ENCODE measurements at regions not wholly inside any gene's neighbourhood (a gene's known extent, or its start where the extent isn't known, plus 50 kb on each side); places are given as distances from the start of the nearest gene placed in this dataset.

GRCh38 chr2:35931626-35932025 is 424.0 kb upstream of the CRIM1 start:
- no peaks in the 10 kb centered on the region for H3K4me1 Mint-ChIP-seq (ENCODE audit: low read depth)
- no peak overlapping the region for H3K4me3 Mint-ChIP-seq (ENCODE audit: low read depth)
- no peaks in the 10 kb centered on the region for H3K9me3 Mint-ChIP-seq (ENCODE audit: low read depth)
- H3K36me3 Mint-ChIP-seq (ENCODE audit: insufficient read depth), result no peaks in the 10 kb centered on the region
- no peak for TF ChIP-seq CTCF (IDR thresholded peaks at IDR 0.05; ENCODE audit: unreplicated experiment)
- H3K27ac Mint-ChIP-seq, result no peak overlapping the region
- H3K27me3 Mint-ChIP-seq, result no peaks in the 10 kb centered on the region
- no peak for DNase-seq (ENCODE audit: low spot score, unreplicated experiment)

- no peaks in the 10 kb centered on the region for H3K4me1 Mint-ChIP-seq (ENCODE audit: low read depth)
- no peak overlapping the region for H3K4me3 Mint-ChIP-seq (ENCODE audit: low read depth)
- H3K27me3 Mint-ChIP-seq, result no peaks in the 10 kb centered on the region
- H3K27ac Mint-ChIP-seq, result no peak overlapping the region
- no peaks in the 10 kb centered on the region for H3K36me3 Mint-ChIP-seq (ENCODE audit: insufficient read depth)
- no peak for TF ChIP-seq CTCF (IDR thresholded peaks at IDR 0.05; ENCODE audit: unreplicated experiment)
- no peaks in the 10 kb centered on the region for H3K9me3 Mint-ChIP-seq (ENCODE audit: low read depth)
- DNase-seq (ENCODE audit: low spot score, unreplicated experiment), result no peak
These were observed 424.5 kb upstream of the CRIM1 start for GRCh38 chr2:35931115-35931514.

- TF ChIP-seq CTCF (IDR thresholded peaks at IDR 0.05; ENCODE audit: unreplicated experiment), result no peak
- no peaks in the 10 kb centered on the region for H3K4me1 Mint-ChIP-seq (ENCODE audit: low read depth)
- H3K27ac Mint-ChIP-seq, result no peak overlapping the region
- H3K4me3 Mint-ChIP-seq (ENCODE audit: low read depth), result no peak overlapping the region
- DNase-seq (ENCODE audit: low spot score, unreplicated experiment), result no peak
- H3K36me3 Mint-ChIP-seq (ENCODE audit: insufficient read depth), result no peaks in the 10 kb centered on the region
- H3K27me3 Mint-ChIP-seq, result no peaks in the 10 kb centered on the region
- no peaks in the 10 kb centered on the region for H3K9me3 Mint-ChIP-seq (ENCODE audit: low read depth)
These were observed 426.0 kb upstream of the CRIM1 start for GRCh38 chr2:35929551-35929950.

- no peak overlapping the region for H3K27ac Mint-ChIP-seq
These were observed 435.5 kb upstream of the CRIM1 start for GRCh38 chr2:35920061-35920460.

GRCh38 chr2:35915261-35915660 is 440.3 kb upstream of the CRIM1 start:
- Mint-ChIP-seq H3K9me3 (ENCODE audit: low read depth) (no peaks in the 10 kb centered on the region), H3K4me3 (ENCODE audit: low read depth) (no peak overlapping the region), H3K4me1 (ENCODE audit: low read depth) (no peaks in the 10 kb centered on the region)

More at GRCh38 chr2:35920061-35920460, 435.5 kb upstream of the CRIM1 start:
- no peak for DNase-seq (ENCODE audit: low spot score, unreplicated experiment)
- H3K4me1 Mint-ChIP-seq (ENCODE audit: low read depth), result no peaks in the 10 kb centered on the region
- H3K9me3 Mint-ChIP-seq (ENCODE audit: low read depth), result no peaks in the 10 kb centered on the region
- no peak overlapping the region for H3K4me3 Mint-ChIP-seq (ENCODE audit: low read depth)
- H3K36me3 Mint-ChIP-seq (ENCODE audit: insufficient read depth), result no peaks in the 10 kb centered on the region
- TF ChIP-seq CTCF (IDR thresholded peaks at IDR 0.05; ENCODE audit: unreplicated experiment), result no peak
- no peaks in the 10 kb centered on the region for H3K27me3 Mint-ChIP-seq

More at GRCh38 chr2:35915261-35915660, 440.3 kb upstream of the CRIM1 start:
- no peak for TF ChIP-seq CTCF (IDR thresholded peaks at IDR 0.05; ENCODE audit: unreplicated experiment)
- no peak overlapping the region for H3K27ac Mint-ChIP-seq
- H3K27me3 Mint-ChIP-seq, result no peaks in the 10 kb centered on the region
- no peak for DNase-seq (ENCODE audit: low spot score, unreplicated experiment)
- H3K36me3 Mint-ChIP-seq (ENCODE audit: insufficient read depth), result no peaks in the 10 kb centered on the region
